ENCODE measurements at regions not wholly inside any gene's neighbourhood (a gene's known extent, or its start where the extent isn't known, plus 50 kb on each side); places are given as distances from the start of the nearest gene placed in this dataset.

- no peak for DNase-seq
These were observed 115.2 kb downstream of the INHBB start for GRCh38 chr2:120461092-120461491.

DNA sequence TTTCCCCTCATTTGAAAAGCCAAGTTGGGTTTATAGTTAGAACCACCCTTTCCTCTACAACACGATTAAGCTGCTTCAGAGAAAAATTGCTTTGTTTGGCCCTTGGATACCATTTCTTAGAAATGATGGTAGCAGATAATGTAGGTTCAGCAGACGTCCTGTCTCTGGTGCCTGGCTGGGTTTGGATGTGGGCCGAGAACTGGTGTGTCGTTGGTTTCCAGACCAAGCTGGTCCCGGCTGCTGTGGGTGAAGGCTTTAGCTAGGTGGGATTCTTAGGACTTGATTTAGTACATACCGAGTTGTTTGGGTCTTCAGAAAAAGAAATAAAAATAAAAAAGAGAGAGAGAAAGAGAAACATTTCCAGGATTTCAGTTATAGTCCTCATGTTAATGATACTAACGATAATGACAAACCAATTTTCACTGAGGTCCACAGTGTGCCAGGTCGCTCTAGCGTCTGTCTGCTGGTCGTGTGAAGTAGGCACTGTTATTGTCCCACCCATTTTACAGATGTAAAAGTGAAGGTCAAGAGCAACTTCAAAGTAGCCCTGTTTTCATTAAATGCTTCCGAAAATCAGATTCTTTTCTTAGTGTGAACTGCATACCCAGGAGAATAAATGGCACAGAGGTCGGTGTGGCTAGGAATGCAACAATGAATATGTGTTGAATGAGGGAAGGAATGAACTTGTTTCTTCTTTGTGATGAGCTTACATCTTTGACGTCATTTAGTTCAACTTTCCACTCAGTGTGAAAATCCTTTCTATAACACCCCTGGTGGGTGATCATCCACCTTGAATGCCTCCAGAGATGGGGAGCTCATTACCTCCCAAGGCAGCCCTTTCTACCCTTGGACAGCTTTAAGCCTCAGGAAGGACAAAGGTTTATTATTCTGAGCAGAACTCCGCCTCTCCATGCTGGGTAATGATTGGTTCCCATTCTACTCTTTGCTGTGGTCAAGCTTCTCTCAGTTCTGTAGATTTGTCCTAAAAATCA lies 115.9 kb downstream of the INHBB start:
- no peak for DNase-seq

- no peak for DNase-seq
These were observed 117.6 kb downstream of the INHBB start for GRCh38 chr2:120463527-120463926.

GRCh38 chr2:120463996-120464395 lies 118.1 kb downstream of the INHBB start:
- no peak for DNase-seq

DNA sequence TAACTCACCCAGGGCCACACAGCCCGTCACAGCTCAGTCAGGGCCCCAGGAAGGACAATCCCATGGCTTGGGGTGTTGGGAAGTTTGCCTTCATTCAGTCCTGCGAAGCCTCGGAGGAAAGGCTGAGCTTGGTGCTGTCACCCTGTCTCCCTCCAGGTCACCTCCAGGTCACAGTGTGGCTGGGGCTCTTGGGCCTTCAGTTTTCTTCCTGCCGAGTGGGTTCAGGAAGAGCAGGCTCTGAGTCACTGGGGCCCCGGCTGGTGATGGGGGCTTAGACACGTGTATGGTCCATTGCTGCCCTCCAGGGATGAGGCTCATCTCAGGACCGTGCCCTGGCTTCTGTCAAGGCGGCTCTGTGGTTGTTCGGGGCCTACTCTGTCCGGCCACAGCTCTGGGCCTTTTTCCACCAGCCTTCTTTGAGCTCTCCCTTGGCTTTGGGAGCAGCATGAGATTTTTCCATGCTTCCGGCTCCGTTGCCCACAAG lies 118.6 kb downstream of the INHBB start:
- DNase-seq: no peak

DNA sequence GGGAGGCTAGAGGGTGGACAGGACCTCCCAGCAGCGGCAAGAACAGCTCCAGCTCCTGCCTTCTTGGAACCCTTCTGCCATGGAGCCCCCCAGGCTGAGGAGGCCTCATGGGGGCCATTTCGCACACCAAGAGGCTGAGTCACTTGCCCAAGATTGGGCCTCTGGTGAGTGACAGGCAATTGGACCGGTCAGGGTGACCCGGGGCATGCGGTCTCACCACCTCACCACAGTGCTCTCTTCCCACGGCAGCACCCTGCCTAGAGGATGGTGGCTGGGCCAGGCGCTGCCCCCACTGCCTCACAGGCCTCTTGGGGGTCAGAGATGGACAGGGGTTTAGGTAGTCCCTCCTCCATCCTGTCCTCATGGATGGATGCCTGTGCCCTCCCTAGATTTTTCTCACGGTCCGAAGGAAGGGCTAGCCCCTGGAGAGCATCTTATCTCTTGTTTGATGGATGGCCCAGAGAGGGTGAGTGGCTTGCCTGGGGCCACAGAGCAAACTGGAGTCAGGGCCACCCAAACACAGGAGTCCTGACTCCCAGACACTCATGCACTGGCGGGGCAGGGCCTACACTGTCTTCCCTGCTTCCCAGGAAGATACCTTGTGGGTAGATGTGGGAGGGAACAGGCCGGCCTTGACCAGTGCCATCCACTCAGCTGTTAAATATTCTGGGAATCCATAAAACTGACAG lies 119.2 kb downstream of the INHBB start:
- no peak for DNase-seq

- no peak for DNase-seq
These were observed 119.7 kb downstream of the INHBB start for GRCh38 chr2:120465701-120465988.

DNA sequence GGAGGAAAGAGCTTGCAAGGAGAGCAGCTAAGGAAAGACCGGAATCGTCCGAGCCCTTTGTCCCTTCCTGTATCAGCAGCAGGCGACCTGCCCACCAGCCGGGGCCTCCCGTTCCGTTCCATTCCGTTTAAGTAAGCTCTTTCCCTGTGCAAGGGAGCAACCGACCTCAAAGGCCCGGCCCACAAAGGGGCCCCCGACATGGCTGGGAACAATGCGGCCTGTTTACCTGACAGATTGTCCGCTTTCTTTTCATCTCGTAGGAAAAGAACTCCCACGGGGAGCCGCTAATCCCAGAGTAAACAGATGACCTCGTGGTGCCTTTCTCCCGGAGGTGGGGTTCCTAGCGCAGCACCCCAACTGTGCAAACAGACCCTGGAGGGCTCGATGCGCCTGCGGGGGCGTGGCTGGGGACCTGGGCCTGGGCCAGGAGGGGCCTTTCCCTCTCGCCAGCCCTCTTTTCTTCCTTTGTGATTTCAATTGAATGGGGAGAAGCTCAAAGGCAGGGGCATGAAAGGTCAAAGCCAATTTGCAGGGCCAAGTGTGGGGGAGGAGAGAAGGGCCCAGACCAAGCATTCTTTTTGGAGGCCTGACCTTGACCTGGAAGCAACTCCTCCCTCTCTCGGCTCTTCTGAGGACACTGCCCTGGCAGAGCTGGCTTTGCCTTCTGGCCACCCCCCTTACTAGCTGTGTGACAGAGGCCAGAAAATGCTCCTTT lies 120.2 kb downstream of the INHBB start:
- no peak for DNase-seq

- DNase-seq: no peak
These were observed 120.7 kb downstream of the INHBB start for GRCh38 chr2:120466704-120467054.

GRCh38 chr2:120468136-120468535 lies 122.2 kb downstream of the INHBB start:
- no peak for DNase-seq

DNA sequence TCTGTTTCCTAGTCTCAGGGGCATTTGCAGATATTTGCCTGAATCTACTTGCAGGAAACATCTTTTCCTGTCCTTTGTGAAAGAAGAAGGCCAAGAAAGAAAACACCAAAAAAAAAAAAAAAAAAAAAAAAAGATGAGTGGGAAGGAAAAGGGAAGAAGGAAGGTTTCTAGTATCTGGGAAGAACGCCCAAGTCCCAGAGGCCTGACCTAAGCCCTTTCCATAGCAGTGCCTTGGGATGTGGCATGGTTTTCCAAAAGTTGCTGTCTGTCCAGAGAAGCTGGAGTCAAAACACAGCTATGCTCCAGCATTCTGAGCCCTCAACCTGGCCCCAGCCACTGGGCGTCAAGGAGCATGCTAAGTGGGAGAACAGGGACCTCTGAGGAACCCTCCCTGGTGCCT lies 123.5 kb downstream of the INHBB start:
- no peak for DNase-seq

DNA sequence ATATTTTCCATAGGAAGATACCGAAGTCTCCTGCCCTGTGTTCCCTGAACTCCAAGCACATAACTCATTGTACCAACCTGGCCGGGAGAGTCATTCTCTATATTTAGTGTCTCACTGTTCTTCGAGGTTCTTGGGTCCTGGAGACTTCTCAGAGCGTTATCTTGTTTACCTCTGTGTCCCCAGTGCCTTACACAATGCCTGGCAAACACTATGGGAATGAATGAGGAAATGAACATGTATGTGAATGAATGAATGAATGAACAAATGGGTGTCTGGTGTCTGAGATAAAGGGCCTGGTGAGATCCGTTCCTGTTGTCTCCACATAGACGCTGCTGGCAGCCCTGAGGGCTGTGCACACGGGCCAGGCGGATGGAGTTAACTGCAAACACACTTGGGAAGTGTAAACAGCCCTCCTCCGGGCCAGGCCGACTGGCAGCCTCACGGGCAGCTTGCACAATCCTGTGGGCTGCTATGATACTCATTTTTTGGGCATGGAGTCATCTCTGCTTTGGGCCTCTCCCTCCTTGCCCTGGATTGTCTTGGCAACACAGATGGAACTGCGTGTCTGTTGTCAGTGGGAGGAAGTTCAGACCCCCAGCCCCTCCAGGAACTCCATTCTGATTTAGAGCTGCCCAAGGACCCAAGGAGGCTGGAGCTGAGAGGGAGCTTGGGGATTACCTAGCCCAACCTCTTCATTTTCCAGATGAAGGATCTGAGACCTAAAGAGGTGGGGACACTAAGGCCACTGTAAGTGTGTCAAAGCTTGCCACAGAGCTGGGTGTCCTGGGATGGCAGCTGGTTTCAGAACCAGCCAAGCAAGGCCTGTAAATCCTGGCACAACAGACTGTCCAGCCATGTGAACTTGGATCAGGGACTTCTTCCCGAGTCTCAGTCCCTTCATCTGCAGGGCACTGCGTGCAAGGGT lies 124.4 kb downstream of the INHBB start:
- no peak for DNase-seq

DNA sequence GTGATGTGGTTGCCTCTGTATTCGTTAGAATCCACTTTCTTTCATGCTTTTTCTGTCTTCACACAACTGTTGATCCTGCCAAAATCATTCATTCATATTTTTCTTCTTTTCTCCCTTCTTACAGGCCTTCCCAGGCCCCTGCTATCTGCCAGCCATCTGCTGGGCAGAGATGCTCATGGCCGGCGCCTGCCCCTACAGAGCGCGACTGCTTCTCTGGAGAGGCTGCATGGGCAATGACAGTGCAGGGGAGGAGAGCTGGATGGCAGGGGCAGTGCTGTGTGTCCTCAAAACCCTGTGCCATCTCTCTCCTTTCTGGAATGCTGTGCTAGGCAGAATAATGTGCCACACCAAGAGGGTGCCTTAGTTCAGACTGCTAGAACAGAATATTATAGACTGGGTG lies 125.2 kb downstream of the INHBB start:
- DNase-seq: no peak

DNA sequence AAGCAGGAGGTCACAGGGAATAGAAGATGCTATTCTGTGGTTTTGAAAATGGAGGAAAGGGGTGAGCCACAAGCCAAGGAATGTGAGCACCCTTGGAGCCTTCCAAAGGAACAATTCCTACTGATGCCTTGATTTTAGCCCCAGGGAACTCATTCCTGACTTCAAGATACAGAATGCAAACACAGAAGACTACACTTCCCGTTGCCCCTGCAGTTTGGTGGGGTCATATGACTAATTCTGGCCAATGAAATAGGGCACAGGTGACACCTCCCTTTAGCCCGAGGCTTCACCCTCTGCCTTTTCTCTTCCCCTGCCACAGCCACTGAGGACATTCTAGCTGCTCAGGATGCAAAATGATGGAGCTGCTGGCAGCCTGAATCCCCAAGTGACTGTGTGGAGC lies 126.1 kb downstream of the INHBB start:
- DNase-seq: no peak

DNA sequence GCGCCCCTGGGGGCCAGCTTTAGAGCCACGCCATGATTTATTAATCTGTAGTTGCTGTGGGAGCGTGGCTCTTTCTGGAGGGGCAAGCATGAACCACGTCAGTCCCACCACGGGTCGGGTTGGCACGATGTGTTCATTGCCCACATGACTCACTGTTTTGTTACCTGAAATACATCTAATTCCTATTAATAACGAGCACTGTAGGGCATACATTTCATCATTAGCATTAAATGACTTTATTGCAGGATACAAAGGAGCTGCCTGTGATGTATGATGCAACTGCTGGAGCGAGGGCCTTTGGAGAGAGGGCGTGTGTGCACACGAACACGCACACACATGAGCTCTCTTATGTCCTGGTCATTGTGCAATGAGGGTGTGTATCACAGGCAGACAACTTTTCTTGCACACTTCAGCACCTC lies 127.0 kb downstream of the INHBB start:
- DNase-seq: no peak

GRCh38 chr2:120473522-120474271 lies 127.8 kb downstream of the INHBB start:
- DNase-seq: no peak

DNA sequence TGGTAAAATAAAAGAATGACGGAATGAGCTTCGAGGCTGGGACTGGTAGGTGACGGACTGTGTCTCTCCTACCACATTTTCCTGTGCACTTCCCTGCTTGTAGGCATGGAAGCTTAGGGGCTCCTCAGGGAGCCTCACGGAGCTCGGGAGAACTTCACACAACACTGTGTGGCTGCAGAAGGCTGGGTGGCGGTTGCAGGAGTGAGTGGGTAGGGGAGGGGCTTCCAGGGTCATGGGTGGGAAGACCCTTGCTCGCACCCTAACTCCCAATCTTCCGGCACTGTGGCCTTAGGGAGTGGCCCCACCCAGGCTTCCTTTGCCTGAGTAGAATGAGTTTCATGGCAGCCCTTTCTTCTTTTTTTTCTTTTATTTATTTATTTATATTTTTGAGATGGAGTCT lies 128.6 kb downstream of the INHBB start:
- no peak for DNase-seq

GRCh38 chr2:120476141-120476540 lies 130.2 kb downstream of the INHBB start:
- DNase-seq: no peak

DNA sequence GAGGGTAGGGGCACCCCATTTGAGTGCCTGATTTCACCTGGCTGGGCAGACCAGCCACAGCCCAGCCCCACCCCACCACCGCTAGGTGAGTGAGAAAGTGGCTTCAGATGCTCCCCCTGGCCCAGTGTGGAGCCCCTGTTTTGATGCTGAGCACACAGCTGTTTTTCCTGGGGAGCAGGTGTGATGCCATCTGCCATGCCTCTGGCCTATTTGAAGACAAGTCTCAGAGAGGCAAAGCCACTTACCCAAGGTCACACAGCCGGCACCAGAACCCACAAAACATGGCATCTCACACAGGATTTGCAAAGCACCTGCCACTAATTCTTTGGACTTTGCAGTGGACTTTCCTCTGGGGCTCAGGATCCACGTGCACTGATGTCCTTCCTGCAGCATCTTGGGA lies 131.3 kb downstream of the INHBB start:
- no peak for DNase-seq

DNA sequence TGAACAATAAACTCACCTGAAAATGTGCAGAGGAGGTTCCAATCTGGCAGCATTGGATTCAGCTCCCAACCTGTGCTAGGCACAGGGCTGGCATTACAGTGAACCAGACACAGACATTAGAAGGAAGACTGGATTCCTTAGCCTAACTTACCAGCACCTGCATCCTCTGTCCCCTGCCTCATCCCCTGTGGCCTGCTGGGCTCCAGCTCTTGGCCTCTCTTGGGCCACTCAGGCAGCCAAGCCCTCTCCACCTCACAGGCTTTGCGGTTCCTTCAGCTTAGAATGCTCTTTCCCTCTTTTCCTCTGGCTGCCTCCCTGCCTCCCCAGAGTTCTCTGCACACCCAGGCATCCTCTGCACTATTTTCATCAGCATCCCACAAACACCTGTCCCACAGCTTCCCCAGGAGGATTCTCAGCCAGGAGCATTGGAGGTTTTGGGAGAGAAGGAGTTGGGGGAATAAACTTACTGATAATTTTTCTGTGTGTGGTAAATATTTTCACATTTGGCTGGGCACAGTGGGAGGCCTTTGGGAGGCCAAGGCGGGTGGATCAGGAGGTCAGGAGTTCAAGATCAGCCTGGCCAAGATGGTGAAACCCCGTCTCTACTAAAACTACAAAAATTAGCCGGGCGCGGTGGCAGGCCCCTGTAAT lies 132.0 kb downstream of the INHBB start:
- DNase-seq: no peak

DNA sequence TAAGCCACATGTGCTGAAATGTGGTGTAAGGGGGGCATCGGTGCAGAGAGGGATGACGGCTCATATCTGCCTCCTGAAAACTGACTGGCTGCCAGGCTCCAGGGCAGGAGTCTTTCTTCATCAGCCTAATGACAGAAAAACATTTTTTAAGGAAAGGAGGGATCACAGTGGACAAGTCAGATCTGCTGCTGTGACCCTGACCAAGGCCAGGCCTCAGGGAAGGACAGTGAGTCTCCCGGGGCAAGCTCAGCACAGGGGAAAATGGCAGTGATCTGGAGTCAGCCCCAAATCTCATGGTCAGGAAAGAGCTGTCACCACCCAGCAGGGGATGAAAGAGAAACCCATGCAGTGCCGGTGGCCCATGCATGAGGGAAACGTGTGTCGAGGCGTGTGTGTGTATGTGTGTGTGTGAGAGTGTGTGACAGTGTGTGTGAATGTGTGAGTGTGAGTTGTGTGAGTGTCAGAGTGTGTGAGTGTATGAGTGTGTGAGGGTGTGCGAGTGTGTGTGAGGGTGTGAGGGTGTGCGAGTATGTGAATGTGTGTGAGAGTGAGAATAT lies 134.5 kb downstream of the INHBB start:
- DNase-seq: no peak

All from activated CD4-positive, alpha-beta T cell treated with anti-CD3 and anti-CD28 coated beads for 4 hours (primary cell).